Endothelial cell of umbilical vein (primary cell): ENCODE measurements at regions not wholly inside any gene's neighbourhood (a gene's known extent, or its start where the extent isn't known, plus 50 kb on each side); places are given as distances from the start of the nearest gene placed in this dataset.

Experiments used
- BruUV-seq: library from RNA; stranded (reverse); fragments of 400-500 nt; replicated peaks from 2 replicates; lab custom pipeline; 2021; lab: Mats Ljungman, UMichigan
- CTCF ChIA-PET: fragments of 300-600, 350-600 bp; sonication (Branson Sonifier 250); formaldehyde crosslinking; loops from one replicate; lab custom pipeline; 2021; ENCODE audit warnings: antibody characterized with exemption, inconsistent platforms; lab: Charles Lee
- POLR2A ChIA-PET: fragments of 300-600, 350-600 bp; sonication (Branson Sonifier 250); formaldehyde crosslinking; loops from one replicate; lab custom pipeline; 2021; ENCODE audit warnings: antibody characterized with exemption, inconsistent platforms; lab: Charles Lee
- DNase-seq: peaks from one replicate; pipeline ENCODE4 v3.0.0-alpha.2; 2011; ENCODE audit warnings: low read depth, low spot score
- FAIRE-seq: peaks from 2 replicates; lab custom pipeline; 2011; peaks lifted over from hg19 to GRCh38; lab: Jason Lieb, UNC
- H2AFZ ChIP-seq: 2 replicates; pipeline ENCODE4 v1.6.0; 2012; ENCODE audit warnings: low read depth, low read length, control low read depth, inconsistent platforms
- H3K27ac ChIP-seq: 2 replicates; pipeline ENCODE4 v1.5.1; 2011; ENCODE audit warnings: low read depth, mild to moderate bottlenecking, control low read depth, low read length, moderate library complexity; ENCODE audit not compliant: insufficient read depth
- H3K27me3 ChIP-seq, 2 experiments: 2 replicates each; pipeline versions ENCODE4 v1.6.0 to v1.6.1; 2011; ENCODE audit warnings: low read length in 2 of 2, mixed read lengths in 1 of 2; ENCODE audit not compliant: control insufficient read depth in 2 of 2, insufficient read depth in 2 of 2
- H3K36me3 ChIP-seq, 2 experiments: 2 replicates in 1 of 2; 3 replicates in 1 of 2; pipeline ENCODE4 v1.5.1; 2011; ENCODE audit warnings: low read length in 2 of 2, mild to moderate bottlenecking in 1 of 2, moderate library complexity in 1 of 2; ENCODE audit not compliant: control insufficient read depth in 2 of 2, insufficient read depth in 2 of 2; ENCODE audit errors: extremely low read depth in 1 of 2
- H3K4me1 ChIP-seq: 3 replicates; pipeline ENCODE4 v1.5.1; 2011; ENCODE audit warnings: mild to moderate bottlenecking, low read length; ENCODE audit not compliant: control insufficient read depth, insufficient read depth; ENCODE audit errors: extremely low read depth
- H3K4me2 ChIP-seq: 2 replicates; pipeline ENCODE4 v1.6.1; 2011; ENCODE audit warnings: low read length, control low read depth, mixed read lengths; ENCODE audit not compliant: insufficient read depth
- H3K4me3 ChIP-seq, 3 experiments: fragments of 200-600 bp in 1 of 3; sonication (generic), shearing (Covaris generic) in 1 of 3; replicated peaks in 1 of 3; 2 replicates each; pipeline ENCODE4 v1.5.1; 2011 to 2016; ENCODE audit warnings: control low read depth in 3 of 3, low read length in 3 of 3, mild to moderate bottlenecking in 2 of 3, inconsistent platforms in 1 of 3, low read depth in 1 of 3, moderate library complexity in 1 of 3; ENCODE audit not compliant: insufficient read depth in 1 of 3
- H3K79me2 ChIP-seq: 2 replicates; pipeline ENCODE4 v1.6.0; 2012; ENCODE audit warnings: low read length, inconsistent platforms; ENCODE audit not compliant: control insufficient read depth, insufficient read depth
- H3K9ac ChIP-seq: replicated peaks from 2 replicates; pipeline ENCODE3; 2011; ENCODE audit warnings: low read length, control low read depth; ENCODE audit not compliant: insufficient read depth; ENCODE audit errors: extremely low read depth
- H3K9me1 ChIP-seq: replicated peaks from 3 replicates; pipeline ENCODE4 v1.6.0; 2011; ENCODE audit warnings: mild to moderate bottlenecking, low read length; ENCODE audit not compliant: control insufficient read depth, insufficient read depth; ENCODE audit errors: extremely low read depth
- H3K9me3 ChIP-seq: replicated peaks from 2 replicates; pipeline ENCODE4 v1.5.1; 2012; ENCODE audit warnings: low read length, inconsistent platforms; ENCODE audit not compliant: control insufficient read depth, insufficient read depth
- H4K20me1 ChIP-seq: replicated peaks from 2 replicates; pipeline ENCODE3; 2011; ENCODE audit warnings: mild to moderate bottlenecking, low read length; ENCODE audit not compliant: control insufficient read depth, insufficient read depth; ENCODE audit errors: extremely low read depth
- EZH2 ChIP-seq: IDR thresholded peaks from 2 replicates; pipeline ENCODE4 v1.6.1; 2012; ENCODE audit warnings: borderline replicate concordance, low read depth, mild to moderate bottlenecking, moderate library complexity, low read length, inconsistent platforms; ENCODE audit not compliant: severe bottlenecking
- FOS ChIP-seq: IDR thresholded peaks from 2 replicates; pipeline ENCODE4 v1.6.1; 2011; ENCODE audit warnings: mild to moderate bottlenecking, low read length, moderate library complexity, borderline replicate concordance; ENCODE audit not compliant: insufficient read depth
- GATA2 ChIP-seq: IDR thresholded peaks from 2 replicates; pipeline ENCODE4 v1.7.0; 2011; ENCODE audit warnings: low read depth, mild to moderate bottlenecking, moderate library complexity, mixed read lengths, low read length; ENCODE audit not compliant: insufficient read length, insufficient read depth
- JUN ChIP-seq: IDR thresholded peaks from 2 replicates; pipeline ENCODE4 v1.6.1; 2011; ENCODE audit warnings: borderline replicate concordance, low read depth; ENCODE audit not compliant: insufficient read length, insufficient read depth
- MYC ChIP-seq: IDR thresholded peaks from one replicate; pipeline ENCODE4 v1.6.1; 2011; ENCODE audit warnings: mild to moderate bottlenecking, low read depth, low read length
- POLR2A ChIP-seq: IDR thresholded peaks from 2 replicates; pipeline ENCODE4 v1.6.1; 2012; ENCODE audit warnings: low read depth, mild to moderate bottlenecking, control low read depth, low read length
- POLR2AphosphoS5 ChIP-seq: IDR thresholded peaks from 2 replicates; pipeline ENCODE4 v1.6.1; 2012; ENCODE audit warnings: low read depth, mild to moderate bottlenecking, control low read depth, low read length, moderate library complexity; ENCODE audit not compliant: insufficient read depth
- dilution Hi-C: fragments of 300-500 bp; cut with MboI; formaldehyde crosslinking; loops from one replicate; pipeline ENCODE4 v1.15.0; 2019; ENCODE audit warnings: low sequenced_read_pairs; ENCODE audit not compliant: extremely low pct_ligation_motif_present
- intact Hi-C: fragments of 100-400 bp; cut with micrococcal nuclease; formaldehyde crosslinking; loops from one replicate; pipeline ENCODE4 v1.10.0; 2022
- TF ChIP-seq, protein P1 (sequence below), 2 donors: IDR thresholded peaks; 1 replicate in 1 of 2; 2 replicates in 1 of 2; pipeline ENCODE4 v1.5.1; 2011; ENCODE audit warnings: low read length in 2 of 2, mild to moderate bottlenecking in 2 of 2, moderate library complexity in 2 of 2, control low read depth in 1 of 2, inconsistent platforms in 1 of 2, low read depth in 1 of 2; ENCODE audit not compliant: insufficient read depth in 1 of 2; ENCODE audit errors: extremely low read depth in 1 of 2
- TF ChIP-seq, protein P2 (sequence below): IDR thresholded peaks from 2 replicates; pipeline ENCODE4 v1.6.1; 2011; ENCODE audit not compliant: insufficient read depth, insufficient read length

GRCh38 chr5:6909901-6910300, 196.7 kb downstream of the TENT4A start:
- Histone ChIP-seq H3K79me2 (no peaks in the 10 kb centered on the region), H3K9me3 (peaks cover 3% of the 10 kb centered on the region), H3K9me1 (no peaks in the 10 kb centered on the region), H2AFZ (no peak overlapping the region), H3K4me3 (no peak overlapping the region), H3K27me3 (no peaks in the 10 kb centered on the region), H3K36me3 (no peaks in the 10 kb centered on the region), H3K9ac (no peak overlapping the region), H3K4me2 (no peak overlapping the region), H3K4me1 (no peaks in the 10 kb centered on the region), H3K27ac (no peak overlapping the region), H4K20me1 (no peaks in the 10 kb centered on the region)
- no TSS peak for BruUV-seq
- CTCF ChIA-PET: no interaction called here
- POLR2A ChIA-PET: no interaction called here
- intact Hi-C loops (no loop called here), dilution Hi-C loops (no loop called here)
- DNase-seq (no peak), FAIRE-seq (no peak)
- TF ChIP-seq, protein P1, sequence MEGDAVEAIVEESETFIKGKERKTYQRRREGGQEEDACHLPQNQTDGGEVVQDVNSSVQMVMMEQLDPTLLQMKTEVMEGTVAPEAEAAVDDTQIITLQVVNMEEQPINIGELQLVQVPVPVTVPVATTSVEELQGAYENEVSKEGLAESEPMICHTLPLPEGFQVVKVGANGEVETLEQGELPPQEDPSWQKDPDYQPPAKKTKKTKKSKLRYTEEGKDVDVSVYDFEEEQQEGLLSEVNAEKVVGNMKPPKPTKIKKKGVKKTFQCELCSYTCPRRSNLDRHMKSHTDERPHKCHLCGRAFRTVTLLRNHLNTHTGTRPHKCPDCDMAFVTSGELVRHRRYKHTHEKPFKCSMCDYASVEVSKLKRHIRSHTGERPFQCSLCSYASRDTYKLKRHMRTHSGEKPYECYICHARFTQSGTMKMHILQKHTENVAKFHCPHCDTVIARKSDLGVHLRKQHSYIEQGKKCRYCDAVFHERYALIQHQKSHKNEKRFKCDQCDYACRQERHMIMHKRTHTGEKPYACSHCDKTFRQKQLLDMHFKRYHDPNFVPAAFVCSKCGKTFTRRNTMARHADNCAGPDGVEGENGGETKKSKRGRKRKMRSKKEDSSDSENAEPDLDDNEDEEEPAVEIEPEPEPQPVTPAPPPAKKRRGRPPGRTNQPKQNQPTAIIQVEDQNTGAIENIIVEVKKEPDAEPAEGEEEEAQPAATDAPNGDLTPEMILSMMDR (IDR thresholded peaks at IDR 0.05; ENCODE audit: extremely low read depth in 1 of 2, insufficient read depth in 1 of 2, low read depth in 1 of 2, low read length in 2 of 2): no peak
- TF ChIP-seq, protein P2, sequence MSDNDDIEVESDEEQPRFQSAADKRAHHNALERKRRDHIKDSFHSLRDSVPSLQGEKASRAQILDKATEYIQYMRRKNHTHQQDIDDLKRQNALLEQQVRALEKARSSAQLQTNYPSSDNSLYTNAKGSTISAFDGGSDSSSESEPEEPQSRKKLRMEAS: no peak
- TF ChIP-seq GATA2 (no peak), MYC (no peak), POLR2AphosphoS5 (no peak), POLR2A (no peak), FOS (no peak), JUN (no peak), EZH2 (no peak)
